Panc1 (cell line): ENCODE measurements at regions not wholly inside any gene's neighbourhood (a gene's known extent, or its start where the extent isn't known, plus 50 kb on each side); places are given as distances from the start of the nearest gene placed in this dataset.

Experiments used
- ATAC-seq: fragments of 200-7000 bp; cut with Tn5 transposase; 2 replicates; pipeline ENCODE4 v1.9.1; 2020; ENCODE audit warnings: mild to moderate bottlenecking, moderate library complexity
- BruUV-seq: library from RNA; stranded (reverse); fragments of 400-500 nt; replicated peaks from 2 replicates; lab custom pipeline; 2021; lab: Mats Ljungman, UMichigan
- CTCF ChIA-PET: fragments of 300-600 bp; sonication (Branson Sonifier 250); formaldehyde crosslinking; loops from one replicate; lab custom pipeline; 2022; ENCODE audit warnings: antibody characterized with exemption; lab: Charles Lee
- POLR2A ChIA-PET: fragments of 300-600 bp; sonication (Branson Sonifier 250); formaldehyde crosslinking; loops from one replicate; lab custom pipeline; 2022; ENCODE audit warnings: antibody characterized with exemption; lab: Charles Lee
- DNase-seq: peaks from one replicate; pipeline ENCODE4 v3.0.0-alpha.2; 2010; ENCODE audit warnings: low read depth, low spot score
- H3K27ac ChIP-seq: 2 replicates; pipeline ENCODE4 v1.5.1; 2011; ENCODE audit warnings: mild to moderate bottlenecking, low read length, inconsistent platforms
- H3K27me3 ChIP-seq: fragments of 200-500 bp; sonication (Bioruptor generic); 2 replicates; pipeline ENCODE4 v1.6.0; 2014; ENCODE audit warnings: low read length, inconsistent platforms; ENCODE audit not compliant: control insufficient read depth, insufficient read depth
- H3K36me3 ChIP-seq: fragments of 200-500 bp; sonication (Bioruptor generic); 2 replicates; pipeline ENCODE4 v1.5.1; 2014; ENCODE audit warnings: inconsistent platforms, mild to moderate bottlenecking, low read length, moderate library complexity; ENCODE audit not compliant: control insufficient read depth, insufficient read depth
- H3K4me1 ChIP-seq: 2 replicates; pipeline ENCODE4 v1.5.1; 2011; ENCODE audit warnings: inconsistent platforms, mild to moderate bottlenecking, low read length, moderate library complexity; ENCODE audit not compliant: control insufficient read depth, insufficient read depth
- H3K4me3 ChIP-seq, 2 experiments: 2 replicates each; pipeline ENCODE4 v1.5.1; 2011 to 2012; ENCODE audit warnings: low read depth in 2 of 2, low read length in 2 of 2, mild to moderate bottlenecking in 2 of 2, inconsistent platforms in 1 of 2, moderate library complexity in 1 of 2
- H3K9me3 ChIP-seq: fragments of 200-500 bp; sonication (Bioruptor generic); 2 replicates; pipeline ENCODE4 v1.5.1; 2014; ENCODE audit warnings: low read depth, mild to moderate bottlenecking, inconsistent platforms, low read length, moderate library complexity; ENCODE audit not compliant: control insufficient read depth, insufficient read depth
- POLR2AphosphoS5 ChIP-seq: IDR thresholded peaks from 2 replicates; pipeline ENCODE4 v1.6.1; 2012; ENCODE audit warnings: mild to moderate bottlenecking, low read depth, low read length, moderate library complexity
- SIN3A ChIP-seq: IDR thresholded peaks from 2 replicates; pipeline ENCODE4 v1.6.1; 2012; ENCODE audit warnings: low read depth, mild to moderate bottlenecking, low read length, moderate library complexity, borderline replicate concordance; ENCODE audit not compliant: insufficient read depth
- TCF7L2 ChIP-seq: IDR thresholded peaks from 2 replicates; pipeline ENCODE4 v1.6.1; 2011; ENCODE audit warnings: mild to moderate bottlenecking, low read depth, low read length, inconsistent platforms
- in situ Hi-C: cut with HindIII; loops from 2 replicates; pipeline ENCODE4 v1.10.0; 2016; ENCODE audit warnings: low sequenced_read_pairs, low pct_unique_long_range_greater_than_20kb
- intact Hi-C: fragments of 100-400 bp; cut with micrococcal nuclease; formaldehyde crosslinking; loops from one replicate; pipeline ENCODE4 v1.10.0; 2022; ENCODE audit not compliant: unreplicated experiment
- TF ChIP-seq, protein P1 (sequence below): fragments of 450-650 bp; IDR thresholded peaks from 2 replicates; pipeline ENCODE4 v1.5.1; 2017; ENCODE audit warnings: mild to moderate bottlenecking
- TF ChIP-seq, protein P2 (sequence below), 2 experiments: IDR thresholded peaks; 2 replicates each; pipeline ENCODE4 v1.6.1; 2011 to 2012; ENCODE audit warnings: low read depth in 2 of 2, control low read depth in 1 of 2, low read length in 1 of 2, mild to moderate bottlenecking in 1 of 2, moderate library complexity in 1 of 2; ENCODE audit not compliant: insufficient read depth in 1 of 2

- Histone ChIP-seq H3K27me3 (no peaks in the 10 kb centered on the region), H3K27ac (no peak overlapping the region), H3K36me3 (no peaks in the 10 kb centered on the region), H3K4me3 (no peak overlapping the region), H3K4me1 (peaks cover 3% of the 10 kb centered on the region; the same call in 1 of the 2 replicates), H3K9me3 (no peaks in the 10 kb centered on the region)
- ATAC-seq = no peak
- TF ChIP-seq SIN3A = no peak
- TF ChIP-seq POLR2AphosphoS5 = no peak
- TF ChIP-seq, protein P1, sequence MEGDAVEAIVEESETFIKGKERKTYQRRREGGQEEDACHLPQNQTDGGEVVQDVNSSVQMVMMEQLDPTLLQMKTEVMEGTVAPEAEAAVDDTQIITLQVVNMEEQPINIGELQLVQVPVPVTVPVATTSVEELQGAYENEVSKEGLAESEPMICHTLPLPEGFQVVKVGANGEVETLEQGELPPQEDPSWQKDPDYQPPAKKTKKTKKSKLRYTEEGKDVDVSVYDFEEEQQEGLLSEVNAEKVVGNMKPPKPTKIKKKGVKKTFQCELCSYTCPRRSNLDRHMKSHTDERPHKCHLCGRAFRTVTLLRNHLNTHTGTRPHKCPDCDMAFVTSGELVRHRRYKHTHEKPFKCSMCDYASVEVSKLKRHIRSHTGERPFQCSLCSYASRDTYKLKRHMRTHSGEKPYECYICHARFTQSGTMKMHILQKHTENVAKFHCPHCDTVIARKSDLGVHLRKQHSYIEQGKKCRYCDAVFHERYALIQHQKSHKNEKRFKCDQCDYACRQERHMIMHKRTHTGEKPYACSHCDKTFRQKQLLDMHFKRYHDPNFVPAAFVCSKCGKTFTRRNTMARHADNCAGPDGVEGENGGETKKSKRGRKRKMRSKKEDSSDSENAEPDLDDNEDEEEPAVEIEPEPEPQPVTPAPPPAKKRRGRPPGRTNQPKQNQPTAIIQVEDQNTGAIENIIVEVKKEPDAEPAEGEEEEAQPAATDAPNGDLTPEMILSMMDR = no peak
- TF ChIP-seq, protein P2, sequence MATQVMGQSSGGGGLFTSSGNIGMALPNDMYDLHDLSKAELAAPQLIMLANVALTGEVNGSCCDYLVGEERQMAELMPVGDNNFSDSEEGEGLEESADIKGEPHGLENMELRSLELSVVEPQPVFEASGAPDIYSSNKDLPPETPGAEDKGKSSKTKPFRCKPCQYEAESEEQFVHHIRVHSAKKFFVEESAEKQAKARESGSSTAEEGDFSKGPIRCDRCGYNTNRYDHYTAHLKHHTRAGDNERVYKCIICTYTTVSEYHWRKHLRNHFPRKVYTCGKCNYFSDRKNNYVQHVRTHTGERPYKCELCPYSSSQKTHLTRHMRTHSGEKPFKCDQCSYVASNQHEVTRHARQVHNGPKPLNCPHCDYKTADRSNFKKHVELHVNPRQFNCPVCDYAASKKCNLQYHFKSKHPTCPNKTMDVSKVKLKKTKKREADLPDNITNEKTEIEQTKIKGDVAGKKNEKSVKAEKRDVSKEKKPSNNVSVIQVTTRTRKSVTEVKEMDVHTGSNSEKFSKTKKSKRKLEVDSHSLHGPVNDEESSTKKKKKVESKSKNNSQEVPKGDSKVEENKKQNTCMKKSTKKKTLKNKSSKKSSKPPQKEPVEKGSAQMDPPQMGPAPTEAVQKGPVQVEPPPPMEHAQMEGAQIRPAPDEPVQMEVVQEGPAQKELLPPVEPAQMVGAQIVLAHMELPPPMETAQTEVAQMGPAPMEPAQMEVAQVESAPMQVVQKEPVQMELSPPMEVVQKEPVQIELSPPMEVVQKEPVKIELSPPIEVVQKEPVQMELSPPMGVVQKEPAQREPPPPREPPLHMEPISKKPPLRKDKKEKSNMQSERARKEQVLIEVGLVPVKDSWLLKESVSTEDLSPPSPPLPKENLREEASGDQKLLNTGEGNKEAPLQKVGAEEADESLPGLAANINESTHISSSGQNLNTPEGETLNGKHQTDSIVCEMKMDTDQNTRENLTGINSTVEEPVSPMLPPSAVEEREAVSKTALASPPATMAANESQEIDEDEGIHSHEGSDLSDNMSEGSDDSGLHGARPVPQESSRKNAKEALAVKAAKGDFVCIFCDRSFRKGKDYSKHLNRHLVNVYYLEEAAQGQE (IDR thresholded peaks at IDR 0.05; ENCODE audit: insufficient read depth in 1 of 2, low read depth in 2 of 2, low read length in 1 of 2) = no peak
- no peak for TF ChIP-seq TCF7L2
- intact Hi-C loops (no loop called here), in situ Hi-C loops (no loop called here)
- BruUV-seq = no TSS peak
- no peak for DNase-seq
- CTCF ChIA-PET = no interaction called here
- POLR2A ChIA-PET = interaction anchor here (0.6 kb wide), 1 partner anchor 1401 kb away, joined by 4 read pairs; no protein-coding TSS in a partner anchor
Measured at GRCh38 chr9:107756091-107756490, 266.5 kb upstream of the KLF4 start.

DNA sequence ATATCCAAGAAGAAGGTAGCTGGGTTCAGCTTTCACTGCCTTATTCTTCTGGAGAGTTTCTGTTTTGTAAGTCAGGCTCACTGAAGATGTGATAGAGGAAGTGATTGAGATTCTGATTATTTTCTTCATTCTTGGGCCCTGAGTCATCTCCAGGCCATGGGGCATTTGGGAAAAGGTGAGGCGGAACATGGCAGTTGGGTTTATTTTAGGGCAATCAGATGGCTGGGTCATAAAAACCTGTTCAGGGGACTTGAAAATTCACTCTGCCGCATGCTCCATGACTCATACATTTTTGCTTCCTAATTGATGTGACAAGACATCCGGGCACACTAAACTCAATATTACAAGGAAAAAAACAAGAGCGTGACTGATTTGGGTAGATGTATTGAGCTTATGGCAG is 265.7 kb upstream of the KLF4 start:
- Histone ChIP-seq H3K27me3 (no peaks in the 10 kb centered on the region), H3K36me3 (no peaks in the 10 kb centered on the region), H3K9me3 (no peaks in the 10 kb centered on the region), H3K27ac (no peak overlapping the region), H3K4me1 (peaks cover 7% of the 10 kb centered on the region; the same call in 1 of the 2 replicates), H3K4me3 (no peak overlapping the region)
- TF ChIP-seq POLR2AphosphoS5 = no peak
- no peak for TF ChIP-seq SIN3A
- no peak for TF ChIP-seq TCF7L2
- TF ChIP-seq, protein P2 (IDR thresholded peaks at IDR 0.05; ENCODE audit: insufficient read depth in 1 of 2, low read depth in 2 of 2, low read length in 1 of 2) = no peak
- TF ChIP-seq, protein P1 = no peak
- ChIA-PET CTCF (interaction anchor here (0.6 kb wide), 1 partner anchor 131 kb away, joined by 7 read pairs; no protein-coding TSS in a partner anchor), POLR2A (no interaction called here)
- ATAC-seq (peak; percentile 77), DNase-seq (peak; percentile 71)
- intact Hi-C loops (no loop called here), in situ Hi-C loops (no loop called here)
- BruUV-seq = no TSS peak
